ENCODE measurements at regions not wholly inside any gene's neighbourhood (a gene's known extent, or its start where the extent isn't known, plus 50 kb on each side); places are given as distances from the start of the nearest gene placed in this dataset.

DNA sequence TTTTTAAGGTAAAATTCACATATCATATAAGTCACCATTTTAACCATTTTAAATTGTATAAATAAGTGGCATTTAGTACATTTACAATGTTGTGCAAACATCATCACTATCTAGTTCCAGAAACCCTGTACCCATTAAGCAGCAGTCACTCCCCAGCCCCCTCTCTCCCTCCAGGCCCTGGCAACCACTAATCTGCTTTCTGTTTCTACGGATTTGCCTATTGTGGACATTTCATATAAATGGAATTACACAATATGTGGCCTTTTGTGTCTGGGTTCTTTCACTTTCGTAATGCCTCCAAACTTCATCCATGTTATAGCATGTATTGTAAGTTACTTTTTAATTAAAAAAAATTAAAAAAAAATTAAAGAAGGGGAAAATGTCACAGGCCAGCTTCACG is 58.0 kb upstream of the RAB3GAP2 start:
- TF ChIP-seq POLR2AphosphoS5 (IDR thresholded peaks at IDR 0.05; ENCODE audit: low read depth) (no peak), GABPA (IDR thresholded peaks at IDR 0.05; ENCODE audit: low read depth) (no peak), SPI1 (IDR thresholded peaks at IDR 0.05; ENCODE audit: borderline replicate concordance, low read depth) (no peak)
- TF ChIP-seq, protein P1, sequence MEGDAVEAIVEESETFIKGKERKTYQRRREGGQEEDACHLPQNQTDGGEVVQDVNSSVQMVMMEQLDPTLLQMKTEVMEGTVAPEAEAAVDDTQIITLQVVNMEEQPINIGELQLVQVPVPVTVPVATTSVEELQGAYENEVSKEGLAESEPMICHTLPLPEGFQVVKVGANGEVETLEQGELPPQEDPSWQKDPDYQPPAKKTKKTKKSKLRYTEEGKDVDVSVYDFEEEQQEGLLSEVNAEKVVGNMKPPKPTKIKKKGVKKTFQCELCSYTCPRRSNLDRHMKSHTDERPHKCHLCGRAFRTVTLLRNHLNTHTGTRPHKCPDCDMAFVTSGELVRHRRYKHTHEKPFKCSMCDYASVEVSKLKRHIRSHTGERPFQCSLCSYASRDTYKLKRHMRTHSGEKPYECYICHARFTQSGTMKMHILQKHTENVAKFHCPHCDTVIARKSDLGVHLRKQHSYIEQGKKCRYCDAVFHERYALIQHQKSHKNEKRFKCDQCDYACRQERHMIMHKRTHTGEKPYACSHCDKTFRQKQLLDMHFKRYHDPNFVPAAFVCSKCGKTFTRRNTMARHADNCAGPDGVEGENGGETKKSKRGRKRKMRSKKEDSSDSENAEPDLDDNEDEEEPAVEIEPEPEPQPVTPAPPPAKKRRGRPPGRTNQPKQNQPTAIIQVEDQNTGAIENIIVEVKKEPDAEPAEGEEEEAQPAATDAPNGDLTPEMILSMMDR (IDR thresholded peaks at IDR 0.05; ENCODE audit: insufficient read depth, low read length), result no peak
- TF ChIP-seq, protein P2, sequence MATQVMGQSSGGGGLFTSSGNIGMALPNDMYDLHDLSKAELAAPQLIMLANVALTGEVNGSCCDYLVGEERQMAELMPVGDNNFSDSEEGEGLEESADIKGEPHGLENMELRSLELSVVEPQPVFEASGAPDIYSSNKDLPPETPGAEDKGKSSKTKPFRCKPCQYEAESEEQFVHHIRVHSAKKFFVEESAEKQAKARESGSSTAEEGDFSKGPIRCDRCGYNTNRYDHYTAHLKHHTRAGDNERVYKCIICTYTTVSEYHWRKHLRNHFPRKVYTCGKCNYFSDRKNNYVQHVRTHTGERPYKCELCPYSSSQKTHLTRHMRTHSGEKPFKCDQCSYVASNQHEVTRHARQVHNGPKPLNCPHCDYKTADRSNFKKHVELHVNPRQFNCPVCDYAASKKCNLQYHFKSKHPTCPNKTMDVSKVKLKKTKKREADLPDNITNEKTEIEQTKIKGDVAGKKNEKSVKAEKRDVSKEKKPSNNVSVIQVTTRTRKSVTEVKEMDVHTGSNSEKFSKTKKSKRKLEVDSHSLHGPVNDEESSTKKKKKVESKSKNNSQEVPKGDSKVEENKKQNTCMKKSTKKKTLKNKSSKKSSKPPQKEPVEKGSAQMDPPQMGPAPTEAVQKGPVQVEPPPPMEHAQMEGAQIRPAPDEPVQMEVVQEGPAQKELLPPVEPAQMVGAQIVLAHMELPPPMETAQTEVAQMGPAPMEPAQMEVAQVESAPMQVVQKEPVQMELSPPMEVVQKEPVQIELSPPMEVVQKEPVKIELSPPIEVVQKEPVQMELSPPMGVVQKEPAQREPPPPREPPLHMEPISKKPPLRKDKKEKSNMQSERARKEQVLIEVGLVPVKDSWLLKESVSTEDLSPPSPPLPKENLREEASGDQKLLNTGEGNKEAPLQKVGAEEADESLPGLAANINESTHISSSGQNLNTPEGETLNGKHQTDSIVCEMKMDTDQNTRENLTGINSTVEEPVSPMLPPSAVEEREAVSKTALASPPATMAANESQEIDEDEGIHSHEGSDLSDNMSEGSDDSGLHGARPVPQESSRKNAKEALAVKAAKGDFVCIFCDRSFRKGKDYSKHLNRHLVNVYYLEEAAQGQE (IDR thresholded peaks at IDR 0.05; ENCODE audit: insufficient replicate concordance, low read depth), result no peak
